Fibroblast of lung (primary cell): ENCODE measurements at regions not wholly inside any gene's neighbourhood (a gene's known extent, or its start where the extent isn't known, plus 50 kb on each side); places are given as distances from the start of the nearest gene placed in this dataset.
A peak's percentile ranks its signal among the peaks of the same experiment; 100 is the strongest.

Experiments
- DNase-seq, 2 donors: peaks; one replicate each; pipeline versions ENCODE4 v3.0.0 to v3.0.0-alpha.2; 2010; ENCODE audit warnings: low read depth in 2 of 2
- H2AFZ ChIP-seq: 2 replicates; pipeline ENCODE4 v1.5.1; 2012; ENCODE audit warnings: low read length, control low read depth, inconsistent platforms
- H3K27ac ChIP-seq: 2 replicates; pipeline ENCODE4 v1.5.1; 2011; ENCODE audit warnings: low read length, control low read depth; ENCODE audit not compliant: insufficient read depth
- H3K27me3 ChIP-seq: 2 replicates; pipeline ENCODE4 v1.5.1; 2011; ENCODE audit warnings: mild to moderate bottlenecking, low read length; ENCODE audit not compliant: control insufficient read depth, insufficient read depth
- H3K36me3 ChIP-seq: 2 replicates; pipeline ENCODE4 v1.5.1; 2011; ENCODE audit warnings: low read length; ENCODE audit not compliant: control insufficient read depth, insufficient read depth
- H3K4me1 ChIP-seq: 2 replicates; pipeline ENCODE4 v1.5.1; 2011; ENCODE audit warnings: low read length; ENCODE audit not compliant: control insufficient read depth, insufficient read depth; ENCODE audit errors: extremely low read depth
- H3K4me2 ChIP-seq: 2 replicates; pipeline ENCODE4 v1.5.1; 2011; ENCODE audit warnings: low read length, control low read depth; ENCODE audit not compliant: insufficient read depth; ENCODE audit errors: extremely low read depth
- H3K4me3 ChIP-seq, 4 experiments: fragments of 200-600 bp in 1 of 4; sonication (generic) in 1 of 4; replicated peaks in 1 of 4; 2 replicates each; pipeline ENCODE4 v1.5.1; 2011 to 2016; ENCODE audit warnings: low read length in 4 of 4, low read depth in 3 of 4, mild to moderate bottlenecking in 3 of 4, control low read depth in 2 of 4, inconsistent platforms in 1 of 4, mixed read lengths in 1 of 4; ENCODE audit not compliant: insufficient read depth in 1 of 4; ENCODE audit errors: control extremely low read depth in 1 of 4
- H3K79me2 ChIP-seq: 2 replicates; pipeline ENCODE4 v1.5.1; 2012; ENCODE audit warnings: mild to moderate bottlenecking, low read length, inconsistent platforms; ENCODE audit not compliant: control insufficient read depth, insufficient read depth
- H3K9ac ChIP-seq: 2 replicates; pipeline ENCODE4 v1.5.1; 2011; ENCODE audit warnings: mild to moderate bottlenecking, low read length, control low read depth; ENCODE audit not compliant: insufficient read depth
- H3K9me3 ChIP-seq: 2 replicates; pipeline ENCODE4 v1.5.1; 2012; ENCODE audit warnings: low read depth, low read length; ENCODE audit not compliant: control insufficient read depth, insufficient read depth
- H4K20me1 ChIP-seq: 2 replicates; pipeline ENCODE4 v1.5.1; 2011; ENCODE audit warnings: low read length; ENCODE audit not compliant: control insufficient read depth, insufficient read depth; ENCODE audit errors: extremely low read depth
- EZH2 ChIP-seq: IDR thresholded peaks from 2 replicates; pipeline ENCODE4 v1.5.1; 2012; ENCODE audit warnings: low read length, control low read depth, mild to moderate bottlenecking; ENCODE audit errors: missing control alignments
- TF ChIP-seq, protein P1 (sequence below), 2 donors: IDR thresholded peaks in 1 of 2; conservative IDR thresholded peaks in 1 of 2; 1 replicate in 1 of 2; 2 replicates in 1 of 2; pipeline ENCODE4 v1.5.1; 2011 to 2012; ENCODE audit warnings: low read length in 2 of 2, control low read depth in 1 of 2, inconsistent platforms in 1 of 2, low read depth in 1 of 2, mild to moderate bottlenecking in 1 of 2

DNA sequence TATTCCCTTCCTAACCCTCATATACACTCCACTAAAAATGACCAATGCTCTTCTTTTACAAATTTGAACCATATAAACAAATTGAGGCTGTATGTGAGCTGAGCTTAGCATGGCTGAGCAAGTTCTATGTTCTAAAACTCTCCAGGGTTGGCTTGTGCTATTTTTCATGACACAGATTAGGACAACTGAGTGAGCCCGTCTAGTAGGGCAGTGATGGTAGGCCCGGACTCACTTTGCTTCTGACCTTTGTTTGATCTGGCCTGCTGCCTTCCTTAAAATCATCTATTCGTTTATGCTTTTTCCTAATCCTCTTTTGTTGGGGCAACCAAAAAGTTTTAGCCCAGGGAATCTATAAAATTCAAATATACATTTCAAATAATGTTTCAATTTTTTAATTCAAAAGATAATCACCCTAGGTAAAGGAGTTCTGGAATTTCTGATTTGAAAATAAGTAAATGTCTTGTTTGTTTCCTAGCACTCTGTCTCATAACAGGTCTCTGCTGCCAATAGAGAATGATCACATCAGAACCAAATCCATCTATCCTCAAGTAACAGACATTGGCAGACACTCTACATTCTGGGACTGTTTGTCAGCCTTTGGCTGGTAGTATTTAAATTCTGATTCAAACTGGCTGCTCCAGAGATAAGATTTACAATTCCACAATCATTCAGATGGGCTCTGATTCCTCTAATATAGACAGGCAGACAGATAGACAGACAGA lies 217.0 kb upstream of the TARS1 start:
- no peak overlapping the region for H3K4me3 ChIP-seq
- no peaks in the 10 kb centered on the region for H3K9me3 ChIP-seq
- H3K4me2 ChIP-seq = no peak overlapping the region
- no peaks in the 10 kb centered on the region for H3K79me2 ChIP-seq
- no peaks in the 10 kb centered on the region for H3K36me3 ChIP-seq
- H3K27ac ChIP-seq = no peak overlapping the region
- no peak overlapping the region for H2AFZ ChIP-seq
- no peaks in the 10 kb centered on the region for H3K4me1 ChIP-seq
- no peaks in the 10 kb centered on the region for H3K27me3 ChIP-seq
- peak in 1 of 2 donors; percentile 51 for DNase-seq
- TF ChIP-seq, protein P1, sequence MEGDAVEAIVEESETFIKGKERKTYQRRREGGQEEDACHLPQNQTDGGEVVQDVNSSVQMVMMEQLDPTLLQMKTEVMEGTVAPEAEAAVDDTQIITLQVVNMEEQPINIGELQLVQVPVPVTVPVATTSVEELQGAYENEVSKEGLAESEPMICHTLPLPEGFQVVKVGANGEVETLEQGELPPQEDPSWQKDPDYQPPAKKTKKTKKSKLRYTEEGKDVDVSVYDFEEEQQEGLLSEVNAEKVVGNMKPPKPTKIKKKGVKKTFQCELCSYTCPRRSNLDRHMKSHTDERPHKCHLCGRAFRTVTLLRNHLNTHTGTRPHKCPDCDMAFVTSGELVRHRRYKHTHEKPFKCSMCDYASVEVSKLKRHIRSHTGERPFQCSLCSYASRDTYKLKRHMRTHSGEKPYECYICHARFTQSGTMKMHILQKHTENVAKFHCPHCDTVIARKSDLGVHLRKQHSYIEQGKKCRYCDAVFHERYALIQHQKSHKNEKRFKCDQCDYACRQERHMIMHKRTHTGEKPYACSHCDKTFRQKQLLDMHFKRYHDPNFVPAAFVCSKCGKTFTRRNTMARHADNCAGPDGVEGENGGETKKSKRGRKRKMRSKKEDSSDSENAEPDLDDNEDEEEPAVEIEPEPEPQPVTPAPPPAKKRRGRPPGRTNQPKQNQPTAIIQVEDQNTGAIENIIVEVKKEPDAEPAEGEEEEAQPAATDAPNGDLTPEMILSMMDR (conservative IDR thresholded peaks at IDR 0.05 in 1 of 2, IDR thresholded peaks at IDR 0.05 in 1 of 2; ENCODE audit: low read depth in 1 of 2, low read length in 2 of 2) = no peak
- TF ChIP-seq EZH2 = no peak
- no peak overlapping the region for H3K9ac ChIP-seq
- no peaks in the 10 kb centered on the region for H4K20me1 ChIP-seq

DNA sequence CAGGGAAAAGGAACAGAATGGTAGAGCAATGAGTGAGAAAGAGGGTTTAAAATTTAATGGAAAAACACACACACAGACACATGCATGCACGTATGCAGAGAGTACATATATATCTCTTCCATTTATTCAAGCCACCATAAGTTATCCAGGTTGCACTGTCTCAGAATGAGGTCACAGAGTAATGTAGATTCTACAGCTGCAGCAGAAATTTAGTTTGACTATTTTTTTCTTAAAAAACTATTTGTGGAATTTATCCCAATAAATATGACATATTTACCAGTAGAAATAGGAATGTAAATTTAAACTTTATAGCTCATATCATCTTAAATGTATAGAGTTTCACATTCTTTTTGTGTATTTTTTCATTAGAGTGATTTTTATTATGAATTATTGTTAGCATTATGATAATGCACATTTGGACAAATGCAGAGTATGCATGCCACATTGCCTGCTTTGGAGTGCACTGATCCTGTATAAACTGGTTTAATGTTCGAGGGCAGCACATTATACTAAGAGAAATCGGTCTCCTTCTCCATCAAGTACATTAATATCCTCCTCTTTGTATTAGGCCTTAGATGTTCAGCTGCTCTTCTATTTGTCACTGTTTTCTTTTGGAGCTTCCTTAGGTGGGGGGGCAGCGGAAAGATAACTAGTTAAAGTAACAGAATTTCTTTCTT lies 216.3 kb upstream of the TARS1 start:
- Histone ChIP-seq H3K9me3 (no peaks in the 10 kb centered on the region), H2AFZ (no peak overlapping the region), H3K9ac (no peak overlapping the region), H3K36me3 (no peaks in the 10 kb centered on the region), H3K79me2 (no peaks in the 10 kb centered on the region), H4K20me1 (no peaks in the 10 kb centered on the region), H3K4me3 (no peak overlapping the region), H3K4me1 (no peaks in the 10 kb centered on the region), H3K27me3 (no peaks in the 10 kb centered on the region), H3K4me2 (no peak overlapping the region), H3K27ac (no peak overlapping the region)
- no peak for DNase-seq
- TF ChIP-seq, protein P1 (conservative IDR thresholded peaks at IDR 0.05 in 1 of 2, IDR thresholded peaks at IDR 0.05 in 1 of 2; ENCODE audit: low read depth in 1 of 2, low read length in 2 of 2) = no peak
- no peak for TF ChIP-seq EZH2

DNA sequence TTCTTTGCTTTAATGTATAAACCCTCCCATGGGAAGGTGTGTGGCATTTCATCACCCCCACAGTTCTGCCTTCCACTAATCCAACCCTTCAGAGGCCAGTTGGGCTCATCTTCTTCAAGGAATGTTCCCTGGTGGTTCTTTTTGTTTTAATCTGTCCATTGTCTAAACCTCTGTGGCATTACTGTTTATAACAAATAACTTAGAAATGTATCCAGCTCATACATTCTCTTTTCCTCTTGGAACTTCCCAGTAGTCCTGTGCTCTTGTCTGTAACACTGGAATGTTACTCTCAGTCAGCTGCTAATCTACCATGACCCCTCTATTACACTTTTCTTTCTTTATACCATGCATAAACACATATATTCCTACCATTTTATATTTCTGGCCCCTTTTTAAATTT lies 213.5 kb upstream of the TARS1 start:
- no peaks in the 10 kb centered on the region for H3K4me1 ChIP-seq
- H2AFZ ChIP-seq = no peak overlapping the region
- DNase-seq = peak in 1 of 2 donors; percentile 13
- H3K36me3 ChIP-seq = no peaks in the 10 kb centered on the region
- H3K9me3 ChIP-seq = no peaks in the 10 kb centered on the region
- H3K9ac ChIP-seq = no peak overlapping the region
- H3K4me3 ChIP-seq = no peak overlapping the region
- no peaks in the 10 kb centered on the region for H3K27me3 ChIP-seq
- no peaks in the 10 kb centered on the region for H4K20me1 ChIP-seq
- TF ChIP-seq, protein P1 (conservative IDR thresholded peaks at IDR 0.05 in 1 of 2, IDR thresholded peaks at IDR 0.05 in 1 of 2; ENCODE audit: low read depth in 1 of 2, low read length in 2 of 2) = no peak
- no peak for TF ChIP-seq EZH2
- no peaks in the 10 kb centered on the region for H3K79me2 ChIP-seq
- H3K27ac ChIP-seq = no peak overlapping the region
- no peak overlapping the region for H3K4me2 ChIP-seq
